H9 (cell line): ENCODE measurements at regions not wholly inside any gene's neighbourhood (a gene's known extent, or its start where the extent isn't known, plus 50 kb on each side); places are given as distances from the start of the nearest gene placed in this dataset.

ENCODE experiments used
- DNase-seq: peaks from one replicate; pipeline ENCODE4 v3.0.0-alpha.2; 2017
- H2AFZ ChIP-seq: one replicate; pipeline ENCODE4 v1.6.1; 2013; ENCODE audit warnings: mild to moderate bottlenecking, low read length, control low read depth, moderate library complexity
- H2AK5ac ChIP-seq: 2 replicates; pipeline ENCODE4 v1.6.1; 2013; ENCODE audit warnings: low read length, control low read depth, mixed read lengths; ENCODE audit not compliant: insufficient read length
- H2BK120ac ChIP-seq: one replicate; pipeline ENCODE4 v1.6.1; 2013; ENCODE audit warnings: low read depth, mild to moderate bottlenecking, low read length, control low read depth, inconsistent platforms; ENCODE audit not compliant: poor library complexity, severe bottlenecking
- H2BK12ac ChIP-seq: 2 replicates; pipeline ENCODE4 v1.6.1; 2013; ENCODE audit warnings: low read length, control low read depth, mixed read lengths, low read depth; ENCODE audit not compliant: insufficient read length
- H2BK15ac ChIP-seq: 2 replicates; pipeline ENCODE4 v1.6.1; 2013; ENCODE audit warnings: low read depth, low read length, control low read depth
- H2BK20ac ChIP-seq: one replicate; pipeline ENCODE4 v1.6.1; 2013; ENCODE audit warnings: low read depth, mild to moderate bottlenecking, low read length, control low read depth, inconsistent platforms; ENCODE audit not compliant: poor library complexity, severe bottlenecking
- H2BK5ac ChIP-seq: 2 replicates; pipeline ENCODE4 v1.6.1; 2013; ENCODE audit warnings: low read length, control low read depth, mixed read lengths; ENCODE audit not compliant: insufficient read length
- H3K14ac ChIP-seq: 2 replicates; pipeline ENCODE4 v1.6.1; 2013; ENCODE audit warnings: low read length, control low read depth; ENCODE audit not compliant: insufficient read depth
- H3K18ac ChIP-seq: 2 replicates; pipeline ENCODE4 v1.6.1; 2013; ENCODE audit warnings: low read depth, mild to moderate bottlenecking, mixed read lengths, low read length, control low read depth; ENCODE audit not compliant: insufficient read length
- H3K23ac ChIP-seq: 2 replicates; pipeline ENCODE4 v1.6.1; 2013; ENCODE audit warnings: low read length, control low read depth, mixed read lengths, low read depth; ENCODE audit not compliant: insufficient read length
- H3K23me2 ChIP-seq: 2 replicates; pipeline ENCODE4 v1.6.1; 2013; ENCODE audit warnings: low read depth, mild to moderate bottlenecking, mixed read lengths, low read length, control low read depth; ENCODE audit not compliant: insufficient read length, poor library complexity, severe bottlenecking
- H3K27ac ChIP-seq: 2 replicates; pipeline ENCODE4 v1.5.1; 2013; ENCODE audit warnings: low read length, control low read depth, mixed read lengths, low read depth; ENCODE audit not compliant: insufficient read length
- H3K27me3 ChIP-seq: 2 replicates; pipeline ENCODE4 v1.6.1; 2013; ENCODE audit warnings: low read length, control low read depth, inconsistent platforms; ENCODE audit not compliant: insufficient read depth
- H3K4ac ChIP-seq: 2 replicates; pipeline ENCODE4 v1.6.1; 2013; ENCODE audit warnings: low read depth, mild to moderate bottlenecking, control low read depth, inconsistent platforms, low read length, moderate library complexity
- H3K4me1 ChIP-seq: 2 replicates; pipeline ENCODE4 v1.6.1; 2013; ENCODE audit warnings: low read length, control low read depth, inconsistent platforms; ENCODE audit not compliant: insufficient read depth
- H3K4me2 ChIP-seq: 2 replicates; pipeline ENCODE4 v1.6.1; 2013; ENCODE audit warnings: low read length, control low read depth, mixed read lengths; ENCODE audit not compliant: insufficient read length, insufficient read depth
- H3K56ac ChIP-seq: 2 replicates; pipeline ENCODE4 v1.6.1; 2013; ENCODE audit warnings: low read depth, mild to moderate bottlenecking, mixed read lengths, low read length, control low read depth; ENCODE audit not compliant: insufficient read length
- H3K79me1 ChIP-seq: 2 replicates; pipeline ENCODE4 v1.6.1; 2013; ENCODE audit warnings: low read depth, mild to moderate bottlenecking, moderate library complexity, low read length, control low read depth, inconsistent platforms; ENCODE audit not compliant: insufficient read depth, poor library complexity, severe bottlenecking
- H3K79me2 ChIP-seq: 2 replicates; pipeline ENCODE4 v1.6.1; 2013; ENCODE audit warnings: low read length, control low read depth, inconsistent platforms; ENCODE audit not compliant: insufficient read depth
- H3K9ac ChIP-seq: 2 replicates; pipeline ENCODE4 v1.6.1; 2013; ENCODE audit warnings: low read length, control low read depth, mixed read lengths; ENCODE audit not compliant: insufficient read length; ENCODE audit errors: extremely low read depth
- H3K9me3 ChIP-seq: one replicate; pipeline ENCODE4 v1.6.1; 2013; ENCODE audit warnings: low read depth, low read length, inconsistent platforms; ENCODE audit not compliant: control insufficient read depth
- H3T11ph ChIP-seq: one replicate; pipeline ENCODE4 v1.6.1; 2013; ENCODE audit warnings: mild to moderate bottlenecking, low read length, control low read depth, inconsistent platforms
- H4K20me1 ChIP-seq: one replicate; pipeline ENCODE4 v1.6.1; 2013; ENCODE audit not compliant: control insufficient read depth, insufficient read length, insufficient read depth
- H4K5ac ChIP-seq: 2 replicates; pipeline ENCODE4 v1.6.1; 2013; ENCODE audit warnings: low read depth, mild to moderate bottlenecking, mixed read lengths, low read length, control low read depth; ENCODE audit not compliant: insufficient read length
- H4K8ac ChIP-seq: replicated peaks from 2 replicates; pipeline ENCODE4 v1.6.1; 2013; ENCODE audit warnings: low read length, control low read depth, mixed read lengths, low read depth; ENCODE audit not compliant: insufficient read length
- H4K91ac ChIP-seq: 2 replicates; pipeline ENCODE4 v1.6.1; 2013; ENCODE audit warnings: low read depth, mild to moderate bottlenecking, moderate library complexity, mixed read lengths, low read length, control low read depth; ENCODE audit not compliant: insufficient read length
- H3K27ac Mint-ChIP-seq, 3 experiments: 2 replicates in 2 of 3; 3 replicates in 1 of 3; pipeline ENCODE4 v1.8.0; 2020 to 2021; ENCODE audit warnings: mixed read lengths in 3 of 3, mild to moderate bottlenecking in 1 of 3, moderate library complexity in 1 of 3
- H3K27me3 Mint-ChIP-seq: 2 replicates; pipeline ENCODE4 v1.8.0; 2021; ENCODE audit warnings: low read depth, mild to moderate bottlenecking, moderate library complexity, mixed read lengths
- H3K36me3 Mint-ChIP-seq, 3 experiments: 2 replicates in 2 of 3; 3 replicates in 1 of 3; pipeline ENCODE4 v1.8.0; 2020 to 2021; ENCODE audit warnings: low read depth in 3 of 3, mixed read lengths in 3 of 3; ENCODE audit not compliant: insufficient read depth in 1 of 3
- H3K4me1 Mint-ChIP-seq, 2 experiments: 2 replicates each; pipeline ENCODE4 v1.8.0; 2020; ENCODE audit warnings: mixed read lengths in 2 of 2
- H3K4me3 Mint-ChIP-seq, 2 experiments: 2 replicates in 1 of 2; 3 replicates in 1 of 2; pipeline ENCODE4 v1.8.0; 2020 to 2021; ENCODE audit warnings: mild to moderate bottlenecking in 2 of 2, mixed read lengths in 2 of 2, moderate library complexity in 1 of 2
- H3K9me3 Mint-ChIP-seq, 2 experiments: 2 replicates in 1 of 2; 3 replicates in 1 of 2; pipeline ENCODE4 v1.8.0; 2020; ENCODE audit warnings: mild to moderate bottlenecking in 2 of 2, mixed read lengths in 2 of 2, moderate library complexity in 1 of 2
- WGBS: extraction: QIAGEN DNeasy Blood & Tissue Kit; methylation state at CpG from one replicate; pipeline ENCODE4 v1.1.7; 2013; ENCODE audit warnings: missing lambda C conversion rate, low lambda C conversion rate, mixed read lengths; ENCODE audit not compliant: insufficient read length; ENCODE audit errors: extremely low coverage; 5-methylcytosine and 5-hydroxymethylcytosine counted together
- TF ChIP-seq, protein P1 (sequence below): fragments of 200-600 bp; sonication (generic); conservative IDR thresholded peaks from 3 replicates; pipeline ENCODE4 v1.8.0; 2021; ENCODE audit warnings: antibody characterized with exemption, mild to moderate bottlenecking

GRCh38 chr6:65938000-65938399, 231.0 kb upstream of the EYS start:
- Histone ChIP-seq H4K91ac (no peak overlapping the region), H2AK5ac (no peak overlapping the region), H3K9me3 (peaks cover 5% of the 10 kb centered on the region), H3K9ac (no peak overlapping the region), H2BK5ac (no peak overlapping the region), H2BK120ac (no peak overlapping the region), H3K4me1 (no peaks in the 10 kb centered on the region), H4K5ac (no peak overlapping the region), H4K20me1 (no peaks in the 10 kb centered on the region), H3K4me2 (no peak overlapping the region), H3K27me3 (no peaks in the 10 kb centered on the region), H3K27ac (no peak overlapping the region), H3K14ac (no peak overlapping the region), H2BK20ac (no peak overlapping the region), H4K8ac (no peak overlapping the region), H3T11ph (no peak overlapping the region), H3K56ac (no peak overlapping the region), H2AFZ (no peak overlapping the region), H3K4ac (no peak overlapping the region), H3K18ac (no peak overlapping the region), H2BK15ac (no peak overlapping the region), H3K79me1 (no peaks in the 10 kb centered on the region), H2BK12ac (no peak overlapping the region), H3K79me2 (no peaks in the 10 kb centered on the region), H3K23ac (no peak overlapping the region), H3K23me2 (no peaks in the 10 kb centered on the region)
- Mint-ChIP-seq H3K4me3 (no peak overlapping the region), H3K4me1 (no peaks in the 10 kb centered on the region), H3K36me3 (0 out of 7 replicates have a peak, but pooled peaks cover 0 to 4% (median 2%) of the 10 kb centered on the region in 3 experiments), H3K27ac (no peak overlapping the region), H3K27me3 (no peaks in the 10 kb centered on the region), H3K9me3 (peaks cover 0 to 3% of the 10 kb centered on the region in 2 experiments; a peak in 3 of 5 replicates)
- WGBS, result no CpG with 5 or more reads among the region's 2 CpGs
- no peak for DNase-seq
- TF ChIP-seq, protein P1, sequence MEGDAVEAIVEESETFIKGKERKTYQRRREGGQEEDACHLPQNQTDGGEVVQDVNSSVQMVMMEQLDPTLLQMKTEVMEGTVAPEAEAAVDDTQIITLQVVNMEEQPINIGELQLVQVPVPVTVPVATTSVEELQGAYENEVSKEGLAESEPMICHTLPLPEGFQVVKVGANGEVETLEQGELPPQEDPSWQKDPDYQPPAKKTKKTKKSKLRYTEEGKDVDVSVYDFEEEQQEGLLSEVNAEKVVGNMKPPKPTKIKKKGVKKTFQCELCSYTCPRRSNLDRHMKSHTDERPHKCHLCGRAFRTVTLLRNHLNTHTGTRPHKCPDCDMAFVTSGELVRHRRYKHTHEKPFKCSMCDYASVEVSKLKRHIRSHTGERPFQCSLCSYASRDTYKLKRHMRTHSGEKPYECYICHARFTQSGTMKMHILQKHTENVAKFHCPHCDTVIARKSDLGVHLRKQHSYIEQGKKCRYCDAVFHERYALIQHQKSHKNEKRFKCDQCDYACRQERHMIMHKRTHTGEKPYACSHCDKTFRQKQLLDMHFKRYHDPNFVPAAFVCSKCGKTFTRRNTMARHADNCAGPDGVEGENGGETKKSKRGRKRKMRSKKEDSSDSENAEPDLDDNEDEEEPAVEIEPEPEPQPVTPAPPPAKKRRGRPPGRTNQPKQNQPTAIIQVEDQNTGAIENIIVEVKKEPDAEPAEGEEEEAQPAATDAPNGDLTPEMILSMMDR, result no peak
